Suprapubic skin (tissue), 4 donors: ENCODE measurements at regions not wholly inside any gene's neighbourhood (a gene's known extent, or its start where the extent isn't known, plus 50 kb on each side); places are given as distances from the start of the nearest gene placed in this dataset.

Experiments used
- DNase-seq, 2 donors: peaks; one replicate each; pipeline ENCODE4 v3.0.0-alpha.2; 2019; ENCODE audit warnings: low spot score in 2 of 2
- H3K27ac ChIP-seq: fragments of 200-600 bp; sonication (generic); one replicate; pipeline ENCODE4 v1.5.1; 2019
- H3K27me3 ChIP-seq: fragments of 200-600 bp; sonication (generic); one replicate; pipeline ENCODE4 v1.5.1; 2019
- H3K36me3 ChIP-seq: fragments of 200-600 bp; sonication (generic); one replicate; pipeline ENCODE4 v1.5.1; 2019
- H3K4me1 ChIP-seq: fragments of 200-600 bp; sonication (generic); one replicate; pipeline ENCODE4 v1.5.1; 2019
- H3K4me3 ChIP-seq: fragments of 200-600 bp; sonication (generic); one replicate; pipeline ENCODE4 v1.5.1; 2019; ENCODE audit warnings: mild to moderate bottlenecking
- H3K9me3 ChIP-seq: fragments of 200-600 bp; sonication (generic); one replicate; pipeline ENCODE4 v1.5.1; 2019
- EP300 ChIP-seq: sonication (generic); formaldehyde crosslinking; IDR thresholded peaks from one replicate; pipeline ENCODE4 v1.6.1; 2017; ENCODE audit warnings: antibody characterized with exemption
- POLR2A ChIP-seq, 2 donors: fragments of 450-650 bp; IDR thresholded peaks; one replicate each; pipeline ENCODE4 v1.6.1; 2017; ENCODE audit warnings: antibody characterized with exemption in 2 of 2, mild to moderate bottlenecking in 2 of 2, moderate library complexity in 2 of 2
- POLR2AphosphoS5 ChIP-seq, 3 donors: sonication (generic); formaldehyde crosslinking; IDR thresholded peaks; one replicate each; pipeline ENCODE4 v1.6.1; 2017; ENCODE audit warnings: antibody characterized with exemption in 3 of 3
- WGBS: methylation state at CpG from one replicate; pipeline ENCODE4 v1.1.5; 2018; 5-methylcytosine and 5-hydroxymethylcytosine counted together
- TF ChIP-seq, protein P1 (sequence below), 2 donors: fragments of 200-600 bp in 1 of 2; fragments of 450-650 bp in 1 of 2; sonication (generic) in 1 of 2; IDR thresholded peaks; one replicate each; pipeline ENCODE4 v1.5.1; 2016 to 2019; ENCODE audit warnings: antibody characterized with exemption in 2 of 2, mild to moderate bottlenecking in 1 of 2, moderate library complexity in 1 of 2

- no peaks in the 10 kb centered on the region for H3K9me3 ChIP-seq
- WGBS = 67% methylated on average over 3 of the region's 3 CpGs
- TF ChIP-seq, protein P1, sequence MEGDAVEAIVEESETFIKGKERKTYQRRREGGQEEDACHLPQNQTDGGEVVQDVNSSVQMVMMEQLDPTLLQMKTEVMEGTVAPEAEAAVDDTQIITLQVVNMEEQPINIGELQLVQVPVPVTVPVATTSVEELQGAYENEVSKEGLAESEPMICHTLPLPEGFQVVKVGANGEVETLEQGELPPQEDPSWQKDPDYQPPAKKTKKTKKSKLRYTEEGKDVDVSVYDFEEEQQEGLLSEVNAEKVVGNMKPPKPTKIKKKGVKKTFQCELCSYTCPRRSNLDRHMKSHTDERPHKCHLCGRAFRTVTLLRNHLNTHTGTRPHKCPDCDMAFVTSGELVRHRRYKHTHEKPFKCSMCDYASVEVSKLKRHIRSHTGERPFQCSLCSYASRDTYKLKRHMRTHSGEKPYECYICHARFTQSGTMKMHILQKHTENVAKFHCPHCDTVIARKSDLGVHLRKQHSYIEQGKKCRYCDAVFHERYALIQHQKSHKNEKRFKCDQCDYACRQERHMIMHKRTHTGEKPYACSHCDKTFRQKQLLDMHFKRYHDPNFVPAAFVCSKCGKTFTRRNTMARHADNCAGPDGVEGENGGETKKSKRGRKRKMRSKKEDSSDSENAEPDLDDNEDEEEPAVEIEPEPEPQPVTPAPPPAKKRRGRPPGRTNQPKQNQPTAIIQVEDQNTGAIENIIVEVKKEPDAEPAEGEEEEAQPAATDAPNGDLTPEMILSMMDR (IDR thresholded peaks at IDR 0.05) = no peak
- no peak for TF ChIP-seq POLR2AphosphoS5 (IDR thresholded peaks at IDR 0.05)
- no peak for TF ChIP-seq POLR2A (IDR thresholded peaks at IDR 0.05)
- no peak for TF ChIP-seq EP300
- H3K4me1 ChIP-seq = no peaks in the 10 kb centered on the region
- no peaks in the 10 kb centered on the region for H3K27me3 ChIP-seq
- no peak overlapping the region for H3K4me3 ChIP-seq
- DNase-seq = no peak
- H3K27ac ChIP-seq = no peak overlapping the region
- H3K36me3 ChIP-seq = no peaks in the 10 kb centered on the region
Observed at GRCh38 chr1:65717815-65718454, 74.8 kb upstream of the PDE4B start.

DNA sequence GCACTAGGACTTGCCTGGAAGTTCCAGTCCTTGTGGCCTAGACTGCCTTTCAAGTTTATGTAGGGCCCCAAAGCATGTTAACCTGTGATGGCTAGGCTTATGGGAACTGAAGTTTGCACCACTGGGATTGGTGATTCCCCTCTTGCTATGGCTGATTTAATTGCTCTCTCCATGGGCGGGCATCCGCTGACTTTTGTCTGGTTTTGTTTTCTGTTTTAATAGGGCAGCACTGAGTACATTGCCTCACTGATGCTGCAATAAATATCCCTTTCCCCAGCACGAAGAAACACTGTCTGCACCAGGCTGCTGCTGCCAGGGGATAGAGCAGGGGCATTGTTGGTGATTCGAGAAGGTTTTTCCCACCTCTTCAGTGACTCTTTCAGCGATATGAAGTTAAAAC, 73.3 kb upstream of the PDE4B start:
- H3K27me3 ChIP-seq = no peaks in the 10 kb centered on the region
- H3K9me3 ChIP-seq = no peaks in the 10 kb centered on the region
- DNase-seq = no peak
- 87% methylated on average over 5 of the region's 5 CpGs for WGBS
- no peaks in the 10 kb centered on the region for H3K36me3 ChIP-seq
- TF ChIP-seq, protein P1 (IDR thresholded peaks at IDR 0.05) = no peak
- TF ChIP-seq POLR2AphosphoS5 (IDR thresholded peaks at IDR 0.05) (no peak), POLR2A (IDR thresholded peaks at IDR 0.05) (no peak), EP300 (no peak)
- H3K4me1 ChIP-seq = no peaks in the 10 kb centered on the region
- no peak overlapping the region for H3K27ac ChIP-seq
- H3K4me3 ChIP-seq = no peak overlapping the region

DNA sequence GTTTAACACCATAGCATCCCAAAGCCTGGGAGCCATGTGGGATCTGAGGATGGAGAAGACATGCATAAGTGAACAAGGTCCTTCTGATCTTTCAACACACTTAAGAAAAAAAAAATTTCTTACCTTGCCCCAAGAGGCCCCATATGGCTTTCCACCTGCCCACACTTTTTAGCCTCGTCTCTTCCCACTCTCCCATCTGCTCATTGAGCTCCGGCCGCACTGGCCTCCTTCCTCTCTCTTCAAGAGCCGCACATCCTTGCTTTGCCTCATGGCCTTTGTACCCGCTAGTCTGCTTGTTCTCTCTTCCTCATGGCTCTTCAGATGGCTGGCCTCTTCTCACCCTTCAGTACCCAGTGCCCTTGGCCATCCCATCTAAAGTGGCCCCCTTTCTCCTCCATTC, 70.2 kb upstream of the PDE4B start:
- no peaks in the 10 kb centered on the region for H3K36me3 ChIP-seq
- WGBS = 87% methylated on average over 5 of the region's 5 CpGs
- H3K4me3 ChIP-seq = no peak overlapping the region
- no peaks in the 10 kb centered on the region for H3K4me1 ChIP-seq
- H3K9me3 ChIP-seq = no peaks in the 10 kb centered on the region
- peaks cover 3% of the 10 kb centered on the region for H3K27me3 ChIP-seq
- TF ChIP-seq POLR2A (IDR thresholded peaks at IDR 0.05) = no peak
- no peak for DNase-seq
- H3K27ac ChIP-seq = no peak overlapping the region

GRCh38 chr1:65724151-65724550, 68.5 kb upstream of the PDE4B start:
- no peak for DNase-seq
- Histone ChIP-seq H3K4me1 (no peaks in the 10 kb centered on the region), H3K4me3 (no peak overlapping the region), H3K9me3 (no peaks in the 10 kb centered on the region), H3K27me3 (peaks cover 3% of the 10 kb centered on the region), H3K27ac (no peak overlapping the region), H3K36me3 (no peaks in the 10 kb centered on the region)
- TF ChIP-seq EP300 (no peak), POLR2A (IDR thresholded peaks at IDR 0.05) (no peak), POLR2AphosphoS5 (IDR thresholded peaks at IDR 0.05) (no peak)
- TF ChIP-seq, protein P1 (IDR thresholded peaks at IDR 0.05) = no peak

- TF ChIP-seq POLR2AphosphoS5 (IDR thresholded peaks at IDR 0.05) = no peak
- 80% methylated on average over 3 of the region's 3 CpGs for WGBS
- peaks cover 3% of the 10 kb centered on the region for H3K27me3 ChIP-seq
Observed at GRCh38 chr1:65725064-65725463, 67.6 kb upstream of the PDE4B start.

DNA sequence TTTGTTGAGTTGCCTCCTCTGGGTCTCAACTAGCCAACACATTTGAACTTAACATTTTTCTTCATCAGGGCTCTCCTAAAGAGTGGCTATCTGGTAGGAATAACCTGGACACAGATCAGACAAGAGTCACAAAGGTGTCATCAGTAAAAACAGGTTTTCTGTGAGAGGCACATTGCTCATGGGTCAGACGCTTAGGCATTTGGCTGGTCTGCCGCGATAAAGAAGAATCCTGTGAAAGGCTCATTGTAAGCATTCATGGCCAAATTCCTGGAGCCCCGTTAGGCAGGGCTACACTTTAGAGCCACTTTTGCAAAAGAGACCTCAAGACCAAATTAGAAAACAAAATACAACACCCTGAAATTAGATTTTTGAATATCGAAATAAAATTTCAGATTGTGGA, 64.2 kb upstream of the PDE4B start:
- no peaks in the 10 kb centered on the region for H3K9me3 ChIP-seq
- peaks cover 3% of the 10 kb centered on the region for H3K27me3 ChIP-seq
- no peaks in the 10 kb centered on the region for H3K4me1 ChIP-seq
- 70% methylated on average over 5 of the region's 5 CpGs for WGBS
- no peak overlapping the region for H3K27ac ChIP-seq
- no peaks in the 10 kb centered on the region for H3K36me3 ChIP-seq
- no peak overlapping the region for H3K4me3 ChIP-seq
- TF ChIP-seq EP300 (no peak), POLR2A (IDR thresholded peaks at IDR 0.05) (no peak), POLR2AphosphoS5 (IDR thresholded peaks at IDR 0.05) (no peak)
- TF ChIP-seq, protein P1 (IDR thresholded peaks at IDR 0.05) = no peak
- DNase-seq = no peak

More at GRCh38 chr1:65725064-65725463, 67.6 kb upstream of the PDE4B start:
- Histone ChIP-seq H3K27ac (no peak overlapping the region), H3K4me3 (no peak overlapping the region), H3K4me1 (no peaks in the 10 kb centered on the region), H3K9me3 (no peaks in the 10 kb centered on the region), H3K36me3 (no peaks in the 10 kb centered on the region)
- no peak for DNase-seq
